Renal pelvis (tissue), 1 donor: ENCODE measurements at regions not wholly inside any gene's neighbourhood (a gene's known extent, or its start where the extent isn't known, plus 50 kb on each side); places are given as distances from the start of the nearest gene placed in this dataset.
"Not testable (repeated sequence)": the region's sequence is repeated elsewhere in the genome, so short reads cannot be mapped to it uniquely, and the experiment has no call there.

Experiments
- DNase-seq: peaks from one replicate; pipeline ENCODE4 v3.0.0-alpha.2; 2013

- no peak for DNase-seq
These were observed 111.1 kb upstream of the CBLB start for GRCh38 chr3:105979961-105980360.

GRCh38 chr3:105982207-105982606 lies 113.4 kb upstream of the CBLB start:
- DNase-seq, result no peak

GRCh38 chr3:105984837-105985236 lies 116.0 kb upstream of the CBLB start:
- no peak for DNase-seq

- DNase-seq, result not testable (repeated sequence)
These were observed 117.5 kb upstream of the CBLB start for GRCh38 chr3:105986343-105986742.

GRCh38 chr3:105987809-105988208 lies 119.0 kb upstream of the CBLB start:
- no peak for DNase-seq

GRCh38 chr3:105988540-105989212 lies 119.9 kb upstream of the CBLB start:
- peak; percentile 17 for DNase-seq

GRCh38 chr3:105996781-105997180 lies 128.0 kb upstream of the CBLB start:
- no peak for DNase-seq

GRCh38 chr3:105997466-105997799 lies 128.6 kb upstream of the CBLB start:
- DNase-seq, result no peak

GRCh38 chr3:105997800-105998526 lies 129.2 kb upstream of the CBLB start:
- no peak for DNase-seq

GRCh38 chr3:105999856-106000255 lies 131.0 kb upstream of the CBLB start:
- no peak for DNase-seq

- no peak for DNase-seq
These were observed 133.1 kb upstream of the CBLB start for GRCh38 chr3:106001923-106002322.

GRCh38 chr3:106004137-106004681 lies 135.4 kb upstream of the CBLB start:
- DNase-seq, result no peak

GRCh38 chr3:106004826-106005225 lies 136.0 kb upstream of the CBLB start:
- no peak for DNase-seq

GRCh38 chr3:106006001-106006400 lies 137.2 kb upstream of the CBLB start:
- no peak for DNase-seq

- no peak for DNase-seq
These were observed 137.8 kb upstream of the CBLB start for GRCh38 chr3:106006571-106006970.

- no peak for DNase-seq
These were observed 138.7 kb upstream of the CBLB start for GRCh38 chr3:106007512-106007911.

- peak; percentile 24 for DNase-seq
These were observed 140.0 kb upstream of the CBLB start for GRCh38 chr3:106008766-106009165.

- DNase-seq, result no peak
These were observed 142.0 kb upstream of the CBLB start for GRCh38 chr3:106010829-106011228.

GRCh38 chr3:106013971-106014370 lies 145.2 kb upstream of the CBLB start:
- no peak for DNase-seq

- DNase-seq, result no peak
These were observed 145.7 kb upstream of the CBLB start for GRCh38 chr3:106014518-106014917.

GRCh38 chr3:106014971-106015370 lies 146.2 kb upstream of the CBLB start:
- no peak for DNase-seq

GRCh38 chr3:106018102-106018501 lies 149.3 kb upstream of the CBLB start:
- DNase-seq, result no peak

- DNase-seq, result no peak
These were observed 150.2 kb upstream of the CBLB start for GRCh38 chr3:106018929-106019550.
